Activated naive CD4-positive, alpha-beta T cell treated with anti-CD3 and anti-CD28 coated beads, Interleukin-2, amount 50 U/mL, for 16 hours (primary cell): ENCODE measurements at regions not wholly inside any gene's neighbourhood (a gene's known extent, or its start where the extent isn't known, plus 50 kb on each side); places are given as distances from the start of the nearest gene placed in this dataset.

Source experiments
- DNase-seq: peaks from one replicate; pipeline ENCODE4 v3.0.0-alpha.2; 2020

DNA sequence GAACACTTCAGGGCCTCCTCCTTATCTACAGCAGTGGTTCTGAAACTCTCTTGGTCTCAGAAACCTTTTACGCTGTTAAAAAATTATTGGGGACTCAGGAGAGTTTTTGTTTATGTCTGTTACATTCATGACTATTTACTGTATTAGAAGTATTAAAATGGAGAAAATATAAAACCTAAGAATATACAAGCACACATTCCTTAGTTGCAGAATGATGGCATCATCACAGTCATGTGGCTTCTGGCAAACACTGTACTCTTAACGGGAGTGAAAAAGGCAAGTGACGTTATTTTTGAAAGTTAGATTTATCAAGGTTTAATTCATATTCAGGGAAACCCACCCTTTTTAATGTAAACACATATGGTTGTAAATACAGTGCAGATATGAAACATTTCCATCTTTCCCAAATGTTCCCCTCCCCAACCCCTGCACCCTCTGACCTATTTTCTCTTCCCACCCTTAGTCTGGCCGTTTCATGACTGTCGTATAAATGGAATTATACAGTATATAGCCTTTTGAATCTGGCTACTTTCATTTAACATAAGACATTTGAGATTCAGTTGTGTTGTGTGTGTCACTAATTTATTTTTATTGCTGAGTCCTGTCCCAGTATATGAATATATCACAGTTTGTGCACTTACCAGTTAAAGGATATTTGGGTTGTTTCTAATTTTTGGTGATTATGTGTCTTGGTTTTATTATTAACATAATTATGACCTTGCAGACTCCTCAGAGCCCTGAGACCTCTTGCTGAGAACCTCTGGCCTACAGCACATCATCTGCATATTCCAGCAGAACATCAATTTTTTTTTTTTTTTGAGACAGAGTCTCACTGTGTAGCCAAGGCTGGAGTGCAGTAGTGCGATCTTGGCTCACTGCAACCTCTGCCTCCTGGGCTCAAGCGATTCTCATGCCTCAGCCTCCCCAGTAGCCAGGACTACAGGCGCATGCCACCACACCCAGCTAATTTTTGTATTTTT is 457.0 kb downstream of the PCNX1 start:
- no peak for DNase-seq

DNA sequence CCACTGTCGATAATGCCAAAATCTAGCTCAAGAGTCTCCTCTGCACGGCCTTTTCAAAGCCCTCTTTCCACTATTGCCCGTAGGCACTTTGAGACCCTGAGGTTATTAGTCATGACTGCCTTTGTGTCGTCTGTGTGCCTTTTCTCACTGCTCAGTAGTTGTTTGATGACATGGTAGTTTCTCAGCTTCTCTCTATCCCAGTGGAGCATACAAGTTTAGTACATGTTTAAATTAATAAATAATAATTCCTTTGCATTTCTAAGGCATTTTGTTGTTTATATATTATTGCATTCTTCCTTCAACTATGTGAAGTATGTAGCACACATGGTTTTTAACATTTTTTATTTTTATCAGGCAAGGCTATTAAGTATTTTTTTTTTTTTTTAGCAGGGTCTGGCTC is 458.1 kb downstream of the PCNX1 start:
- no peak for DNase-seq

- DNase-seq, result no peak
Observed at GRCh38 chr14:71366861-71367260, 459.6 kb downstream of the PCNX1 start.

GRCh38 chr14:71371711-71372396 is 464.6 kb downstream of the PCNX1 start:
- no peak for DNase-seq

DNA sequence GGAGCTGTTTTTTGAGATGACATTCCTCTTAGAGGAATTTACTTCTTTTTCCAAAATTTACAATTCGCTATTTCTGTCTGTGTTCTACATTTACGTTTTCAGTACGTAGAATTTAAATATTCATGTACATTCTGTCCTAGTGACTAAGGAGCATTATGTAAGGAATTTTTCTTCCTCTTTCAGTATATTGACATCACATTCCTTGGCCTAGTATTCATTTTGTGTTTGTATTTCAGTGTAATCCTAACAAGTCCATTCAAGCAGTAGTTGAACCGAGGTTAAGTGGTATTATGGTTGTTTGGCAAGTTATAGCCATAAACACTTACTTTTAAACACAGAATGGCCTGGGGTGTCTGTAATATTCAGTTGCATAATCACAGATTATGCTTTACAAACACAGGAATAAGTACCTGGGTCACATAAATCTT is 465.2 kb downstream of the PCNX1 start:
- no peak for DNase-seq

- DNase-seq, result no peak
Observed at GRCh38 chr14:71373773-71374172, 466.5 kb downstream of the PCNX1 start.

- DNase-seq, result no peak
Observed at GRCh38 chr14:71374989-71375388, 467.7 kb downstream of the PCNX1 start.

DNA sequence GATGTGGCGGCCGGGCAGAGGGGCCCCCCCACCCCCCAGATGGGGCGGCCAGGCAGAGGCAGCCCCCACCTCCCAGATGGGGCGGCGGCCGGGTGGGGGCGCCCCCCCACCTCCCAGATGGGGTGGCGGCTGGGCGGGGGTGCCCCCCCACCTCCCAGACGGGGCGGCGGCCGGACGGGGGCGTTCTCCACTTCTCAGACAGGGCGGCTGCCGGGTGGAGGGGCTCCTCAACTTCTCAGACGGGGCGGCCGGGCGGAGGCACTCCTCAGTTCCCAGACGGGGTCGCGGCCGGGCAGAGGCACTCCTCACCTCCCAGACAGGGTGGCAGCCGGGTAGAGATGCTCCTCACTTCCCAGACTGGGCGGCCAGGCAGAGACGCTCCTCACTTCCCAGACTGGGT is 469.8 kb downstream of the PCNX1 start:
- no peak for DNase-seq

GRCh38 chr14:71380271-71380670 is 473.0 kb downstream of the PCNX1 start:
- DNase-seq, result no peak

DNA sequence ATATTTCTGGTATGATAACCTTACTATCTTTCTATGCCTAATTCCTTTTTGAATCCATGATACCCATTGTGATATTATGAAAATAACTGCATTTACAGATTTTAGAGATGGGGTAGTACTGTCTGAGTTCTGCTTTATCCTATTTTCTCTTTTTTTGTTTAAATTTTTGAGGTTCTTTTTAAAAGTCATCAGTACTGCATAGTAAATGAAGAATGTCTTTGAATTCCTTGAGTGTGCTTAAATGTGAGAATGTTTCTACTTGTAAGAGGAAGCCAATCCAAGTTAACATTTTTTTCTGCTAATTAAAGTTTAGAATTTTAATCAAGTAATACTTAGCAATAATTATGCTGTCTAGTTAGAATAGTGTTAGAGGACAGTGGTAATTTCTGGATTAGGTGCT is 474.6 kb downstream of the PCNX1 start:
- no peak for DNase-seq

- DNase-seq, result no peak
Observed at GRCh38 chr14:71382315-71382714, 475.1 kb downstream of the PCNX1 start.

DNA sequence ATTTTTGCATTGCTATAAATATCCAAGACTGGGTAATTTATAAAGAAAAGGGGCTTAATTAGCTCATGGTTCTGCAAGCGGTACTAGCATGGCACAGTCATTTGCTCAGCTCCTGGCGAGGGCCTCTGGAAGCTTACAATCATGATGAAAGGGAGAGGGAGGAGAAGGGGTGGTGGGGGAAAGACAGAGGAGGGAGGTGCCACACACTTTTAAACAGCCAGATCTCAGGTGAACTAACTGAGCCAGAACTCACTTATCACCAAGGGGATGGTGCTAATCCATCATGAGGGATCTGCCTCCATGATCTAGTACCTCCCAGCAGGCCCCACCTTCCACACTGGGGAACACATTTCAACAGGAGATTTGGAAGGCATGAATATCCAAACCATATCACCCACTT is 476.3 kb downstream of the PCNX1 start:
- DNase-seq, result no peak

DNA sequence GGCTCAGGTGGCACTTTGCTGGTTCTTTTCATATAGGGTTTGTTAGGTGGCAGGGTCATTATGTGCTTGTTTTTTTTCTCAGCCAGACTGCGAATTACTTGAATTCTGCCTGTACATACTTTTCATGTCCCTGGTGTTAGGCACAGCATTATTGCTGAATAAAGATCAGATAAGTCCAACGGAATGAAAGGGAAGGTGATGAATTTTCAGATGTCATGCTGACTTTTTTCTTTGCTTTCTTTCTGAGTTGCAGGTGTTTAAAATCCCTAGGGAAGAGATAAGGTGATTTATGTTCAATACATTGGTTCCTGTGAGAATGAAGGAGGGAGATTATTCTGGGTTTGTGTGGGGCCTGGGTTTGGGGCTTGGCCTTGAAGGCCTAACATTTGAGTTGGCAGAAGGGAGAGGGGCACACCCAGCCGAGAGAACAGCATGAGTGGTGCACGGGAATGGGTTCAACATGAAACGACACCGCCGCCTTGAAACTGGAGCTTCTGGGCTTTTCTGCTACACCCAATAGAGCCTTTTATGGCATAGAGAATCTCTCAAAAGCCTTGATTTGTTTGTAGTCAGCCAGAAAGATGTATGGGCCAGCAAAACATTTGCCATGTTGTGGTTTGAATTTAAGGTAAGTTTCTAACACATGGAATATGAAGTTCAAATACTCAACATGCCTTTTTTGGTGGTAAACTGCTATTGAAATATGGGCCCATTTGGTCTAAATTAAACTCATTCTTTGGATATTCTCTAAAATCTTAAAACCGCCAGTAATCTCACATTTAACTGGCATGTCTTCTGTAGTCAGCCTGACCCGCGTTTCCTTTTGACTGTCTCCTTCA is 477.0 kb downstream of the PCNX1 start:
- DNase-seq, result no peak

DNA sequence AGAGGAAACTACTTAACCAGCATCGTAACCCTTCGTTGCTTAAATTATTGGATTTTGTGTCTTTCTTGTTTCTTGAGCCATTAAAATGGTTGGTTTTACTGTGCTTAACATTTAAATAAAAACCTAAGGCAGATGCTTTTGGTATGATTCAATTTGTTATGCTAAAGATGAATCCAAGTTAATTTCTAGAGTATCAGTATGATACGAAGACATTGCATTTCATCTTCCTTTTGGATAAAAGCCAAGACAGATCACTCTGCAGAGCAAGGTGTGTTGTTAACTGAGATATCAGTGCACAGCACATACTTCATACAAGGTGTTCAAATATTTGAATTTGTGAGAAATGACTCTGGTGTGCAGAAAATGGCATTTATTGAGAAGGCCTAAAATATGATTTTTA is 480.5 kb downstream of the PCNX1 start:
- no peak for DNase-seq

DNA sequence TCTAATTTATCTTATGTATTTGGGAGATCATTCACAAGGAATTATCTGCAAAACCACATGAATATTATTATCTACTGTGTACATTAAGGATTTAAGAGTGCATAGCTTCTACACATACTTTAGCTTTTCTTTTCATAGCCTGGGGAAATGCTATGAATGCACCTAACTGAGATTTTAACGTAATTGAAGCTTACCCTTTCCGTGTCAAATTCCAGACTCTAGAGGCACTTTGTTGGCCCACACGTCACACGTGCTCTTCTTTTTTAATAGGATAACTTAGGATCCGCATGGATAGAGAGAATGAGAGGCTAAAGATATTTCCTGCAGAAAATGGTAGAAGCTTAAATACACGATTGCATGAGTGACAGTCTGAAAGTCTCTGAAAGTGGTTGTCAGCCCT is 481.1 kb downstream of the PCNX1 start:
- no peak for DNase-seq

DNA sequence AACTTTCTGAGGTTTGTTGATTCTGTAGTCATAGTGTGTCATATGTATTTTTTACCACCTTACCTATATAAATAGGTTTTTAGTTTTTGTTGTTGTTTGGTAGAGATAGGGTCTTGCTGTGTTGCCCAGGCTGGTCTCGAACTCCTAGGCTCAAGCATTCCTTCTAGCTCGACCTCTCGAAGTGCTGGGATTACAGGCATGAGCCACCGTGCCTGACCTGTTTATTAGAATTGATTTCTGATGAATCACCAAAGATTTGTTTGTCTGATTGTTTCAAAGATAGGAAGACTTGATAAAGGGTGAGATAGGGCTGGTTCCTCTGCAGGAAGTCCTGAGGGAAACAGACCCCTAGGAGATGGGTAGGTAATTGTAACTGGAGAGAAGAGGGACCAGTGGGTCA is 481.6 kb downstream of the PCNX1 start:
- no peak for DNase-seq

- DNase-seq, result no peak
Observed at GRCh38 chr14:71394386-71394785, 487.1 kb downstream of the PCNX1 start.

- DNase-seq, result no peak
Observed at GRCh38 chr14:71395151-71395604, 487.9 kb downstream of the PCNX1 start.

- DNase-seq, result no peak
Observed at GRCh38 chr14:71395636-71396035, 488.4 kb downstream of the PCNX1 start.

- no peak for DNase-seq
Observed at GRCh38 chr14:71396050-71396677, 488.9 kb downstream of the PCNX1 start.

DNA sequence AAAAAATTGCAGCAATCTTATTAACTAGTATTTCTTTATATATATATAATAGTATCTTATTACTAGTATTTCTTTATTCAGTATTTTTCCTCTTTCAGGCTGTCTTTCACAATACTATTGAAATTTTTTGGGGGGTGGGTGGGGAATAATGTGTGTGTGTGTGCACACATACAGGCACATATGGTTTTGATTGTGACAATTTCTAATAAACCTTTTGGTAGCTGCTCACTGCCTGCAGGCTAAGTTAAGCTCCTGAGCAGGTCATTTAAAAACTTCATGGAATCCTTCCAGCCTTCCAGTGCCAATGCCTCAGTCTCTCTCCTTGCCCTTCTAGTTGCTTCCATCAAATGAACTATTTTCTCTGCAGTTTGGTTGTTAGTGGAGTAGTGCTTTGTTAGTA is 490.1 kb downstream of the PCNX1 start:
- DNase-seq, result no peak

GRCh38 chr14:71398450-71398849 is 491.2 kb downstream of the PCNX1 start:
- DNase-seq, result no peak

GRCh38 chr14:71399057-71399487 is 491.8 kb downstream of the PCNX1 start:
- no peak for DNase-seq
